H1 (cell line): ENCODE measurements at regions not wholly inside any gene's neighbourhood (a gene's known extent, or its start where the extent isn't known, plus 50 kb on each side); places are given as distances from the start of the nearest gene placed in this dataset.

Experiments used
- CTCF ChIA-PET: fragments of 300-600 bp; sonication (Branson Sonifier 250); formaldehyde crosslinking; loops from one replicate; lab custom pipeline; 2021; ENCODE audit not compliant: partially characterized antibody; lab: Charles Lee
- POLR2A ChIA-PET: fragments of 300-600 bp; sonication (Branson Sonifier 250); formaldehyde crosslinking; loops from one replicate; lab custom pipeline; 2021; ENCODE audit warnings: inconsistent platforms; ENCODE audit not compliant: partially characterized antibody; lab: Charles Lee
- DNase-seq, 2 experiments: peaks; one replicate each; pipeline versions ENCODE4 v3.0.0 to v3.0.0-alpha.2; 2010 to 2022; ENCODE audit warnings: low spot score in 2 of 2, low read depth in 1 of 2, mixed read lengths in 1 of 2
- FAIRE-seq: peaks from 2 replicates; lab custom pipeline; 2011; peaks lifted over from hg19 to GRCh38; lab: Jason Lieb, UNC
- H2AFZ ChIP-seq: 2 replicates; pipeline ENCODE4 v1.8.1; 2012; ENCODE audit warnings: low read length, inconsistent platforms
- H2AK5ac ChIP-seq: 2 replicates; pipeline ENCODE4 v1.6.1; 2013; ENCODE audit warnings: low read depth, low read length
- H2BK120ac ChIP-seq: replicated peaks from 2 replicates; pipeline ENCODE3; 2013; ENCODE audit warnings: low read depth, low read length, inconsistent platforms
- H2BK12ac ChIP-seq: 2 replicates; pipeline ENCODE4 v1.6.1; 2013; ENCODE audit warnings: low read depth, low read length
- H2BK15ac ChIP-seq: 2 replicates; pipeline ENCODE4 v1.6.1; 2013; ENCODE audit warnings: low read length
- H2BK20ac ChIP-seq: 2 replicates; pipeline ENCODE4 v1.6.1; 2013; ENCODE audit warnings: low read length
- H2BK5ac ChIP-seq: 2 replicates; pipeline ENCODE4 v1.6.1; 2013; ENCODE audit warnings: low read depth, low read length
- H3K14ac ChIP-seq: 2 replicates; pipeline ENCODE4 v1.6.1; 2013; ENCODE audit warnings: inconsistent platforms; ENCODE audit not compliant: insufficient read length
- H3K18ac ChIP-seq: 2 replicates; pipeline ENCODE4 v1.6.1; 2013; ENCODE audit warnings: low read length; ENCODE audit errors: extremely low read depth
- H3K23ac ChIP-seq: 2 replicates; pipeline ENCODE4 v1.6.1; 2013; ENCODE audit warnings: inconsistent platforms; ENCODE audit not compliant: insufficient read length
- H3K23me2 ChIP-seq: 2 replicates; pipeline ENCODE4 v1.6.1; 2013; ENCODE audit warnings: low read depth, low read length
- H3K27ac ChIP-seq: 2 replicates; pipeline ENCODE4 v1.6.1; 2011; ENCODE audit warnings: low read depth, low read length, inconsistent platforms
- H3K27me3 ChIP-seq, 4 experiments: replicated peaks in 1 of 4; 1 replicate in 1 of 4; 2 replicates in 3 of 4; pipeline versions ENCODE4 v1.6.1 to v1.8.1; 2011 to 2013; ENCODE audit warnings: low read length in 3 of 4, mild to moderate bottlenecking in 3 of 4, inconsistent platforms in 2 of 4, mixed read lengths in 2 of 4, moderate library complexity in 1 of 4; ENCODE audit not compliant: control insufficient read depth in 3 of 4, insufficient read depth in 3 of 4; ENCODE audit errors: extremely low read depth in 1 of 4
- H3K36me3 ChIP-seq, 4 experiments: 2 replicates each; pipeline versions ENCODE4 v1.6.1 to v1.8.1; 2011 to 2013; ENCODE audit warnings: mild to moderate bottlenecking in 4 of 4, low read length in 3 of 4, moderate library complexity in 2 of 4, control low read depth in 1 of 4, inconsistent platforms in 1 of 4; ENCODE audit not compliant: insufficient read depth in 4 of 4, control insufficient read depth in 2 of 4
- H3K4ac ChIP-seq: replicated peaks from 2 replicates; pipeline ENCODE3; 2013; ENCODE audit warnings: low read length, low read depth, mixed read lengths, inconsistent platforms; ENCODE audit not compliant: insufficient read length
- H3K4me1 ChIP-seq, 4 experiments: replicated peaks in 1 of 4; 1 replicate in 1 of 4; 2 replicates in 3 of 4; pipeline versions ENCODE4 v1.6.1 to v1.8.1; 2011 to 2013; ENCODE audit warnings: low read length in 3 of 4, inconsistent platforms in 2 of 4, mixed read lengths in 1 of 4; ENCODE audit not compliant: insufficient read depth in 4 of 4, control insufficient read depth in 3 of 4
- H3K4me2 ChIP-seq, 2 experiments: 2 replicates each; pipeline versions ENCODE4 v1.6.1 to v1.8.1; 2011 to 2013; ENCODE audit warnings: low read depth in 2 of 2, low read length in 2 of 2, control low read depth in 1 of 2, inconsistent platforms in 1 of 2, mild to moderate bottlenecking in 1 of 2; ENCODE audit not compliant: insufficient read depth in 1 of 2
- H3K4me3 ChIP-seq, 4 experiments: fragments of 200-600, 300-600 bp in 1 of 4; sonication (generic), shearing (Covaris generic), sonication (Bioruptor Twin) in 1 of 4; 2 replicates each; pipeline versions ENCODE4 v1.5.1 to v1.8.1; 2011 to 2016; ENCODE audit warnings: low read length in 4 of 4, low read depth in 3 of 4, control low read depth in 2 of 4, inconsistent platforms in 2 of 4, mild to moderate bottlenecking in 2 of 4, mixed read lengths in 1 of 4, moderate library complexity in 1 of 4; ENCODE audit not compliant: insufficient read depth in 2 of 4; ENCODE audit errors: extremely low read depth in 1 of 4
- H3K56ac ChIP-seq: replicated peaks from 2 replicates; pipeline ENCODE3; 2013; ENCODE audit warnings: low read depth, mild to moderate bottlenecking, mixed read lengths, low read length, inconsistent platforms; ENCODE audit not compliant: insufficient read length
- H3K79me1 ChIP-seq: 2 replicates; pipeline ENCODE4 v1.6.1; 2013; ENCODE audit warnings: low read depth, low read length, control low read depth
- H3K79me2 ChIP-seq, 2 experiments: 2 replicates each; pipeline versions ENCODE4 v1.6.1 to v1.8.1; 2012 to 2013; ENCODE audit warnings: low read length in 2 of 2, mild to moderate bottlenecking in 2 of 2, inconsistent platforms in 1 of 2; ENCODE audit not compliant: insufficient read depth in 2 of 2, control insufficient read depth in 1 of 2
- H3K9ac ChIP-seq, 4 experiments: replicated peaks in 1 of 4; 1 replicate in 1 of 4; 2 replicates in 3 of 4; pipeline versions ENCODE4 v1.6.1 to v1.8.1; 2011 to 2013; ENCODE audit warnings: low read depth in 3 of 4, low read length in 3 of 4, control low read depth in 2 of 4, mild to moderate bottlenecking in 2 of 4, moderate library complexity in 2 of 4, inconsistent platforms in 1 of 4; ENCODE audit errors: extremely low read depth in 1 of 4
- H3K9me3 ChIP-seq, 2 experiments: 2 replicates each; pipeline versions ENCODE4 v1.6.1 to v1.8.1; 2012 to 2013; ENCODE audit warnings: mild to moderate bottlenecking in 2 of 2, moderate library complexity in 2 of 2, control low read depth in 1 of 2, inconsistent platforms in 1 of 2, low read depth in 1 of 2, low read length in 1 of 2, mixed read lengths in 1 of 2; ENCODE audit not compliant: insufficient read depth in 2 of 2
- H4K20me1 ChIP-seq, 2 experiments: replicated peaks in 1 of 2; 2 replicates each; pipeline versions ENCODE3 to v1.8.1; 2011 to 2013; ENCODE audit warnings: inconsistent platforms in 2 of 2, low read length in 2 of 2, mild to moderate bottlenecking in 1 of 2; ENCODE audit not compliant: insufficient read depth in 2 of 2, control insufficient read depth in 1 of 2
- H4K5ac ChIP-seq: 2 replicates; pipeline ENCODE4 v1.6.1; 2013; ENCODE audit warnings: low read length, low read depth, mixed read lengths, inconsistent platforms; ENCODE audit not compliant: insufficient read length
- H4K8ac ChIP-seq: 2 replicates; pipeline ENCODE4 v1.8.0; 2013; ENCODE audit warnings: mild to moderate bottlenecking, moderate library complexity, low read length, inconsistent platforms; ENCODE audit not compliant: insufficient read depth; ENCODE audit errors: extremely low read depth
- H4K91ac ChIP-seq: replicated peaks from 2 replicates; pipeline ENCODE3; 2013; ENCODE audit warnings: low read length, mixed read lengths, inconsistent platforms; ENCODE audit not compliant: insufficient read length
- KDM4A ChIP-seq: IDR thresholded peaks from one replicate; pipeline ENCODE4 v1.7.1; 2012; ENCODE audit warnings: low read depth, mild to moderate bottlenecking, moderate library complexity, low read length, inconsistent platforms; ENCODE audit not compliant: severe bottlenecking
- RBBP5 ChIP-seq: IDR thresholded peaks from 2 replicates; pipeline ENCODE4 v1.7.1; 2012; ENCODE audit warnings: low read depth, mild to moderate bottlenecking, inconsistent platforms, low read length, moderate library complexity, borderline replicate concordance
- SP1 ChIP-seq: IDR thresholded peaks from 2 replicates; pipeline ENCODE4 v1.6.1; 2011; ENCODE audit warnings: low read depth, low read length
- TBP ChIP-seq: IDR thresholded peaks from 2 replicates; pipeline ENCODE4 v1.6.1; 2011; ENCODE audit warnings: low read depth, low read length, improper control_type of control experiment
- WGBS, 2 experiments: shearing (Covaris generic) in 1 of 2; methylation state at CpG; one replicate each; pipeline versions ENCODE4 v1.1.6 to v1.1.7; 2013 to 2015; ENCODE audit warnings: low lambda C conversion rate in 2 of 2, mixed read lengths in 2 of 2, inconsistent platforms in 1 of 2, low coverage in 1 of 2, missing lambda C conversion rate in 1 of 2; ENCODE audit not compliant: insufficient replicate concordance in 2 of 2, insufficient coverage in 1 of 2, insufficient read length in 1 of 2; ENCODE audit errors: extremely low coverage in 1 of 2, missing lambda C conversion rate in 1 of 2; 5-methylcytosine and 5-hydroxymethylcytosine counted together

GRCh38 chr3:163983940-163984339 lies 1094.4 kb downstream of the SI start:
- Histone ChIP-seq H3K27me3 (no peaks in the 10 kb centered on the region), H4K91ac (no peak overlapping the region), H2AFZ (no peak overlapping the region), H3K4me2 (no peak overlapping the region), H3K18ac (no peak overlapping the region), H2BK12ac (no peak overlapping the region), H4K20me1 (no peaks in the 10 kb centered on the region), H3K9ac (no peak overlapping the region), H3K23me2 (no peaks in the 10 kb centered on the region), H3K36me3 (no peaks in the 10 kb centered on the region), H3K14ac (no peak overlapping the region), H3K4ac (no peak overlapping the region), H2AK5ac (no peak overlapping the region), H3K9me3 (no peaks in the 10 kb centered on the region), H3K23ac (no peak overlapping the region), H2BK120ac (no peak overlapping the region), H2BK5ac (no peak overlapping the region), H4K8ac (no peak overlapping the region), H3K56ac (no peak overlapping the region), H3K79me2 (no peaks in the 10 kb centered on the region), H3K27ac (no peak overlapping the region), H2BK15ac (no peak overlapping the region), H4K5ac (no peak overlapping the region), H3K4me1 (no peaks in the 10 kb centered on the region), H2BK20ac (no peak overlapping the region), H3K4me3 (no peak overlapping the region), H3K79me1 (no peaks in the 10 kb centered on the region)
- DNase-seq (no peak), FAIRE-seq (no peak)
- CTCF ChIA-PET, result interaction anchor here (1.1 to 1.5 kb wide), 2 partner anchors 9 to 198 kb away, joined by 3 to 4 read pairs; no protein-coding TSS in a partner anchor
- 93% methylated on average over 6 of the region's 6 CpGs; no CpG with 5 or more reads in 1 of the 2 experiments for WGBS, 2 experiments
- POLR2A ChIA-PET, result no interaction called here
- TF ChIP-seq KDM4A (no peak), SP1 (no peak), TBP (no peak), RBBP5 (no peak)
